ENCODE measurements at regions not wholly inside any gene's neighbourhood (a gene's known extent, or its start where the extent isn't known, plus 50 kb on each side); places are given as distances from the start of the nearest gene placed in this dataset.
A peak's percentile ranks its signal among the peaks of the same experiment; 100 is the strongest.
"Not testable (repeated sequence)": the region's sequence is repeated elsewhere in the genome, so short reads cannot be mapped to it uniquely, and the experiment has no call there.

- Mint-ChIP-seq H3K9me3 (no peaks in the 10 kb centered on the region), H3K4me1 (ENCODE audit: low read depth) (peaks cover 6% of the 10 kb centered on the region), H3K4me3 (no peak overlapping the region), H3K27me3 (ENCODE audit: low read depth) (peaks cover 6% of the 10 kb centered on the region), H3K27ac (no peak overlapping the region), H3K36me3 (ENCODE audit: insufficient read depth in 2 of 2) (peaks cover 0 to 2% of the 10 kb centered on the region in 2 donors)
- no peak for DNase-seq
- ATAC-seq (replicated peaks in 1 of 2): no peak
Observed at GRCh38 chr17:30589431-30589830, 112.2 kb downstream of the GOSR1 start.

GRCh38 chr17:30588798-30589247, 111.6 kb downstream of the GOSR1 start:
- Mint-ChIP-seq H3K4me1 (ENCODE audit: low read depth) (peaks cover 6% of the 10 kb centered on the region), H3K27me3 (ENCODE audit: low read depth) (peaks cover 6% of the 10 kb centered on the region), H3K27ac (no peak overlapping the region), H3K9me3 (no peaks in the 10 kb centered on the region), H3K36me3 (ENCODE audit: insufficient read depth in 2 of 2) (peaks cover 0 to 2% of the 10 kb centered on the region in 2 donors), H3K4me3 (no peak overlapping the region)
- DNase-seq: no peak
- ATAC-seq (replicated peaks in 1 of 2): no peak

- no peaks in the 10 kb centered on the region for H3K9me3 Mint-ChIP-seq
- peaks cover 6% of the 10 kb centered on the region for H3K4me1 Mint-ChIP-seq (ENCODE audit: low read depth)
- DNase-seq (peak; percentile 15 to 30), ATAC-seq (replicated peaks in 1 of 2) (peak; percentile 94 to 96)
- H3K36me3 Mint-ChIP-seq (ENCODE audit: insufficient read depth in 2 of 2): peaks cover 0 to 2% of the 10 kb centered on the region in 2 donors
- H3K27me3 Mint-ChIP-seq (ENCODE audit: low read depth): peaks cover 6% of the 10 kb centered on the region
- H3K27ac Mint-ChIP-seq: no peak overlapping the region
- no peak overlapping the region for H3K4me3 Mint-ChIP-seq
Observed at GRCh38 chr17:30586818-30587595, 109.8 kb downstream of the GOSR1 start.

- no peak overlapping the region for H3K27ac Mint-ChIP-seq
- DNase-seq: no peak
- no peak for ATAC-seq (replicated peaks in 1 of 2)
Observed at GRCh38 chr17:30584810-30585209, 107.6 kb downstream of the GOSR1 start.

GRCh38 chr17:30580916-30581315, 103.7 kb downstream of the GOSR1 start:
- Mint-ChIP-seq H3K4me1 (ENCODE audit: low read depth) (no peaks in the 10 kb centered on the region), H3K27ac (no peak overlapping the region), H3K4me3 (no peak overlapping the region), H3K36me3 (ENCODE audit: insufficient read depth in 2 of 2) (no peaks in the 10 kb centered on the region), H3K9me3 (no peaks in the 10 kb centered on the region), H3K27me3 (ENCODE audit: low read depth) (no peaks in the 10 kb centered on the region)
- DNase-seq (no peak), ATAC-seq (replicated peaks in 1 of 2) (no peak)

More at GRCh38 chr17:30584810-30585209, 107.6 kb downstream of the GOSR1 start:
- Mint-ChIP-seq H3K27me3 (ENCODE audit: low read depth) (no peaks in the 10 kb centered on the region), H3K4me3 (no peak overlapping the region), H3K36me3 (ENCODE audit: insufficient read depth in 2 of 2) (peaks cover 0 to 2% of the 10 kb centered on the region in 2 donors), H3K9me3 (no peaks in the 10 kb centered on the region), H3K4me1 (ENCODE audit: low read depth) (peaks cover 6% of the 10 kb centered on the region)

- Mint-ChIP-seq H3K27me3 (ENCODE audit: low read depth) (no peaks in the 10 kb centered on the region), H3K36me3 (ENCODE audit: insufficient read depth in 2 of 2) (no peaks in the 10 kb centered on the region), H3K4me1 (ENCODE audit: low read depth) (no peaks in the 10 kb centered on the region), H3K27ac (no peak overlapping the region), H3K9me3 (no peaks in the 10 kb centered on the region), H3K4me3 (no peak overlapping the region)
- no peak for ATAC-seq (replicated peaks in 1 of 2)
- DNase-seq: no peak
Observed at GRCh38 chr17:30579610-30580315, 102.6 kb downstream of the GOSR1 start.

GRCh38 chr17:30578015-30578717, 101.0 kb downstream of the GOSR1 start:
- not testable (repeated sequence) for H3K27ac Mint-ChIP-seq; H3K9me3 Mint-ChIP-seq; H3K4me3 Mint-ChIP-seq; ATAC-seq (replicated peaks in 1 of 2); DNase-seq; H3K4me1 Mint-ChIP-seq (ENCODE audit: low read depth); H3K27me3 Mint-ChIP-seq (ENCODE audit: low read depth); H3K36me3 Mint-ChIP-seq (ENCODE audit: insufficient read depth in 2 of 2)

Measured in activated T-cell treated with anti-CD3 and anti-CD28 coated beads, Interleukin-2, amount 50 U/mL, for 72 hours (primary cell).